OCI-LY3 (cell line): ENCODE measurements at regions not wholly inside any gene's neighbourhood (a gene's known extent, or its start where the extent isn't known, plus 50 kb on each side); places are given as distances from the start of the nearest gene placed in this dataset.

Experiments
- H2AFZ ChIP-seq: fragments of 200-600, 300-600 bp; shearing (Covaris generic); 2 replicates; pipeline ENCODE4 v1.6.0; 2014; ENCODE audit warnings: antibody characterized with exemption, low read depth, low read length
- H3K27ac ChIP-seq: fragments of 200-600, 300-600 bp; sonication (generic); 2 replicates; pipeline ENCODE4 v1.5.1; 2014; ENCODE audit warnings: mild to moderate bottlenecking, low read length, moderate library complexity, mixed read lengths
- H3K27me3 ChIP-seq: fragments of 200-600, 300-600 bp; sonication (generic); 2 replicates; pipeline ENCODE4 v1.6.1; 2014; ENCODE audit warnings: low read depth, low read length, mixed read lengths
- H3K36me3 ChIP-seq: fragments of 200-600, 300-600 bp; sonication (generic); replicated peaks from 2 replicates; pipeline ENCODE3; 2014; ENCODE audit warnings: low read depth, low read length, mixed read lengths
- H3K4me1 ChIP-seq: fragments of 300-600, 200-600 bp; sonication (generic); 2 replicates; pipeline ENCODE4 v1.6.1; 2014; ENCODE audit warnings: low read length, mixed read lengths
- H3K4me2 ChIP-seq: fragments of 200-600, 300-600 bp; sonication (generic); 2 replicates; pipeline ENCODE4 v1.6.1; 2014; ENCODE audit warnings: low read length, mixed read lengths
- H3K4me3 ChIP-seq: fragments of 300-600, 200-600 bp; sonication (generic); 2 replicates; pipeline ENCODE4 v1.5.1; 2014; ENCODE audit warnings: antibody characterized with exemption, mild to moderate bottlenecking, low read length, moderate library complexity
- H3K79me2 ChIP-seq: fragments of 300-600, 200-600 bp; shearing (Covaris generic); 2 replicates; pipeline ENCODE4 v1.6.1; 2014; ENCODE audit warnings: mild to moderate bottlenecking, low read length, mixed read lengths
- H3K9ac ChIP-seq: fragments of 300-600, 200-600 bp; shearing (Covaris generic); 2 replicates; pipeline ENCODE4 v1.6.0; 2014; ENCODE audit warnings: mild to moderate bottlenecking, low read length, moderate library complexity
- H3K9me3 ChIP-seq: fragments of 200-600, 300-600 bp; shearing (Covaris generic); 2 replicates; pipeline ENCODE4 v1.6.1; 2014; ENCODE audit warnings: low read length, mixed read lengths; ENCODE audit not compliant: insufficient read depth
- H4K20me1 ChIP-seq: fragments of 200-600, 300-600 bp; sonication (generic); 2 replicates; pipeline ENCODE4 v1.6.1; 2016; ENCODE audit warnings: low read length, mixed read lengths; ENCODE audit not compliant: insufficient read depth
- CTCF ChIP-seq: fragments of 200-600, 300-600 bp; sonication (generic); IDR thresholded peaks from 2 replicates; pipeline ENCODE4 v1.5.1; 2014; ENCODE audit warnings: antibody characterized with exemption, low read length, low read depth
- EZH2phosphoT487 ChIP-seq: fragments of 200-600 bp; shearing (Covaris generic); IDR thresholded peaks from 2 replicates; pipeline ENCODE4 v1.6.1; 2018; ENCODE audit warnings: antibody characterized with exemption, mixed run types, low read depth

- no peak overlapping the region for H3K4me2 ChIP-seq
Observed at GRCh38 chr18:61606068-61606660, 272.9 kb downstream of the CDH20 start.

GRCh38 chr18:61605376-61606067, 272.3 kb downstream of the CDH20 start:
- Histone ChIP-seq H3K79me2 (no peaks in the 10 kb centered on the region), H2AFZ (no peak overlapping the region), H3K9me3 (no peaks in the 10 kb centered on the region), H3K9ac (no peak overlapping the region), H3K27me3 (peaks cover 64% of the 10 kb centered on the region), H3K4me2 (no peak overlapping the region), H3K27ac (no peak overlapping the region), H4K20me1 (no peaks in the 10 kb centered on the region), H3K4me1 (no peaks in the 10 kb centered on the region), H3K36me3 (no peaks in the 10 kb centered on the region), H3K4me3 (no peak overlapping the region)
- TF ChIP-seq EZH2phosphoT487 (no peak), CTCF (no peak)

More at GRCh38 chr18:61606068-61606660, 272.9 kb downstream of the CDH20 start:
- Histone ChIP-seq H3K79me2 (no peaks in the 10 kb centered on the region), H4K20me1 (no peaks in the 10 kb centered on the region), H3K4me3 (no peak overlapping the region), H2AFZ (no peak overlapping the region), H3K27ac (no peak overlapping the region), H3K27me3 (peaks cover 62% of the 10 kb centered on the region), H3K4me1 (no peaks in the 10 kb centered on the region), H3K9ac (no peak overlapping the region), H3K36me3 (no peaks in the 10 kb centered on the region), H3K9me3 (no peaks in the 10 kb centered on the region)
- TF ChIP-seq EZH2phosphoT487 (no peak), CTCF (no peak)
